Lower leg skin (tissue), 3 donors: ENCODE measurements at regions not wholly inside any gene's neighbourhood (a gene's known extent, or its start where the extent isn't known, plus 50 kb on each side); places are given as distances from the start of the nearest gene placed in this dataset.

Experiments
- CTCF ChIP-seq, 3 donors: fragments of 450-650 bp; IDR thresholded peaks; one replicate each; pipeline ENCODE4 v1.5.1; 2016; ENCODE audit warnings: antibody characterized with exemption in 3 of 3, mild to moderate bottlenecking in 3 of 3, moderate library complexity in 2 of 3
- POLR2A ChIP-seq, 2 donors: fragments of 450-650 bp; IDR thresholded peaks; one replicate each; pipeline ENCODE4 v1.6.1; 2016 to 2017; ENCODE audit warnings: antibody characterized with exemption in 2 of 2, mild to moderate bottlenecking in 1 of 2, moderate library complexity in 1 of 2

GRCh38 chr20:39810309-39810708 lies 848.2 kb downstream of the DHX35 start:
- TF ChIP-seq CTCF (IDR thresholded peaks at IDR 0.05) (no peak), POLR2A (IDR thresholded peaks at IDR 0.05) (no peak)
